HTR-8/SVneo (cell line): ENCODE measurements at regions not wholly inside any gene's neighbourhood (a gene's known extent, or its start where the extent isn't known, plus 50 kb on each side); places are given as distances from the start of the nearest gene placed in this dataset.
A peak's percentile ranks its signal among the peaks of the same experiment; 100 is the strongest.

Experiments
- DNase-seq: peaks from one replicate; pipeline ENCODE4 v3.0.0; 2011; ENCODE audit warnings: low spot score, mixed read lengths; ENCODE audit not compliant: insufficient read length
- FAIRE-seq: peaks from 2 replicates; lab custom pipeline; 2011; peaks lifted over from hg19 to GRCh38; lab: Jason Lieb, UNC

DNA sequence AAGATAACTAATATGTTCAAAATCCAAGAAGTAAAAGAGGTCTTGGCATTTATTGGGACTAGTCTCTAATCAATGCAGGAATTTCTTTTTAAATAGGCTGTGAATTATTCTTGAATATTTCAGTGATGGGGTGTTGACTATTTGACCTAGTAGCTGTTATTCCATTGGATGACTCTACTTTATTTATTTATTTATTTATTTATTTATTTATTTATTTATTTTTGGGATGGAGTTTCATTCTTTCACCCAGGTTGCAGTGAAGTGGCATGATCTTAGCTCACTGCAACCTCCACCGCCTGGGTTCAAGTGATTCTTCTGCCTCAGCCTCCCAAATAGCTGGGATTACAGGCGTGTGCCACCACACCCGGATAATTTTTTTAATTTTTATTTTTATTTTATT is 1227.8 kb downstream of the ZPLD1 start:
- no peak for FAIRE-seq
- DNase-seq: no peak

DNA sequence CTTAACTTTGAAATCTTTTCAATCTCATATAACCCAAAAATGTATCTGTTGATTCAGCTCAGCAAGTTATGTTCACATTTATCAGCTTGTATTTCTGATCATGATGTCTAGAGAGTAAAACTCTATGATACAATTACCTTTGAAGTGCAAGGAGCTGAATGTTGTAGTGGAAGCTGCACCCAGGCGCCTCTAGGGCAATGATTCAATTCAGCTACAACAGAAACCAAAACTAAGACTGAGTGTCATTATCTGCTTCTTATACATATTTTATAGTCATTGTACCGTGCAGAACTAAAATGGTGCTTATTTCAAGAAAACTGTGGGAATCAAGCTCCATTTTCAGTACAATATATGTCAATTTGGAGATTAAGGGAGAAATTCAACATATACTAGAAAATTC is 1237.5 kb downstream of the ZPLD1 start:
- FAIRE-seq (no peak), DNase-seq (peak; percentile 0)

DNA sequence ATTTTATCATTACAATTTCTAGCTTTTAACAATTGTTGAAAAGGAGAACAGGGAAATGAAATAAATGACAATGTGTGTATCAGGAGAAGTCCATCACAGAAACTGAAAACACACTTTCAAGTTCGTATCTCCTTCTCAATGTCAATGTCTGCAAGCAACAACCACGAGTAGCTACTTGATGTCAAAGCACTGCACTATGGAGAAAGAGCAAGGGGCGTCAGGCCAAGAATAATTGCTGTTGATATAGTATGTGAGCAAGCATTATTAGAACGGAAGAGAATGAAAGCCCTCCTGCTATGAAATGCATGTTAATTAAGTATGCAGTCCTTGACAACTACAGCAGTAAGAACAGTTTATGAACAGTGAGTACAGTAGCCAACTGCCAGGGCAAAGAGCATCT is 1250.1 kb downstream of the ZPLD1 start:
- FAIRE-seq (no peak), DNase-seq (no peak)

DNA sequence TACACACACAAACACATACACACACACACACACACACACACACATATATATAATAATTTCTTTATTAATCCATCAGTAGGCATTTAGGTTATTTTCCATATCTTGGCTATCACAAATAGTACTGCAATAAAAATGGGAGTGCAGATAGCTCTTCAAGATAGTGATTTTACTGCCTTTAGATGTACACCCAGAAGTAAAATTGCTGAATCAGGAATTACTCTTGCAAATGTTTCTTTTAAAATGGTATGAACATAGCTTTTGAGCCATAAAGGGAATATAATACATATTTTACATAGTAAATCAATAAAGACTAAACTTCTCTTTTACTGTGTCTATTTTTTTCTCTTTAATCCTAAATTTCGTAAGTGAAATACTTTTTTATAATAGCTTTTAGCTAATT is 1251.1 kb downstream of the ZPLD1 start:
- FAIRE-seq (no peak), DNase-seq (no peak)

DNA sequence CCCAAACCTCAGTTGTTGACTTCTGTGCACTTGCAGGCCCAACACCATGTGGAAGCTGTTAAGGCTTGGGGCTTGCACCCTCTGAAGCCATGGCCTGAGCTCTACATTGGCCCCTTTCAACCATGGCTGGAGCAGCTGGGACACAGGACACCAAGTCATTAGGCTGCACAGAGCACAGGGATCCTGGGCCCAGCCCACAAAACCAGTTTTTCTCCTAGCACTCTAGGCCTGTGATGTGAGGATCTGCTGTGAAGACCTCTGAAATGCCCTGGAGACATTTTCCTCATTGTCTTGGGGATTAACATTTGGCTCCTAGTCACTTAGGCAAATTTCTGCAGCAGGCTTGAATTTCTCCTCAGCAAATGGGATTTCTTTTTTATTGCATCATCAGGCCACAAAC is 1255.7 kb downstream of the ZPLD1 start:
- FAIRE-seq (no peak), DNase-seq (no peak)

DNA sequence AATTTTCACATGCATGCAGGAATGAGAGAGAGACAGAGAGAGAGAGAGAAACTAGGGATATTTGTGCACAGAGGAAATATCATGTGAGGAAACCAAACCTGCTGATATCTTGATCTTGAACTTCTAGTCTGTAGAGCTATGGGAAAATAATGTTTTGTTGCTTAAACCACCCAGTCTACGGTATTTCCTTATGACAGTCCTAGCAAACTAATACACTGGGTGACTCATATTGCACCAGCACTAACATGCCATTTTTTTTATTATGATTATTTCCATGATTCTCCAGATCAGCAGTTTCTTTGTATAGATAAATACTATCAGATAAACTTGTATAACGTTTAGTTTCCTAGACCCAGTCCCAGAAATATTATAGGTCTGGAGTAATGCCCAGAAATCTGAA is 1259.0 kb downstream of the ZPLD1 start:
- DNase-seq: no peak

DNA sequence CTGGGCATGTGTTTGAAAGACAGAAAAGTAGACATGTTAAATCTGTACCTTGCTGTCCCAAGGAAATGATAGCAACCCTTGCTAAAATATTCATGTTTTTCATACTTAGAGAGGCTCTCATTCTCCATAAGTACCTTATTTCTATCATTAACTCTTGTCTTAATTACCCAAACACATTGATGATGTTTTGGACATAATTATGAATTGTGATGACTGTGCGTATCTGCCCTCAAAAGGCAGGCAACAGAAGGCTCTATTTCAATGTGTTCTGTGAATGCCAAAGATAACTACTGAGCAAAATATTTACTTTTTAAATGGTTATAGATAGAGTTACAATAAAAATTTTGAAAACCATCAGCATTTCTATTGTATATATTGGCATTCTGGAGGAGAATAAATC is 1263.8 kb downstream of the ZPLD1 start:
- FAIRE-seq (no peak), DNase-seq (no peak)

More for the DNA sequence above, 1259.0 kb downstream of the ZPLD1 start:
- no peak for FAIRE-seq

DNA sequence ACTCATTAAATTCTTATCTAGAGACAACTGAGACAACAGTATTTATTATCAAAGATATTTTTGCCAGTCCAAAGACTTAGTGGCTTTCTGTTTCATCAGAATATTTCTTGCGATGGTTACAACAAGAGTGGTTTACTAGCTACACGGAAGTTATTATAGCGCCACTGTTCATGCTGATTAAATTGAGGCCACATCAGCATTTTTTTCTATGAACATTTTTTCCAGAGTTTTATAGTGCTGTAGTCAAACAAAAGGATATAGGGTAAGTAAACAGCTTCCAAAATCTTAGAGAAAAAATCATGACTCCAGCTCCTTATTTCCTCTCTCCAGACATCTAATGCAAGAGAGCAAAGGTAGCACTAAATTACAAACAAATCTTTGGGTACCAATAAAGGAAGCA is 1264.4 kb downstream of the ZPLD1 start:
- FAIRE-seq: no peak

DNA sequence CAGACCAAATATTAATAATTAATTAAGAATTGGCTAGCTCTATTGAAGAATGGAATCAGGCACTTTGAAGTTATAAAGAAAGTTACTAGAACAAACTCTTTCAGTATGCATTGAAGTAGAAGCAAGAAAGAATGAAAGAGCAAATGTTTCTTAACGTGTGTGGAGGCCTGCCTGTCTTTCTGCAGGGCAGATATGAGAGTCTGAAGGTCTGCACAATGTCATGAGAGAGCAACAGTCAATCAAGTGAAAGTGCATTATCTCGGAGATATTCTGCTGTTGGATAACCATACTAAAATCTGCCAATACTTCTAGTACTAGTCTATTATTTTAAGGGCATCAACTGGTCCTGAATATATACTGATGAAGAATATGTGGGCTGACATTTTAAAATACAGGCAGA is 1270.8 kb downstream of the ZPLD1 start:
- DNase-seq (no peak), FAIRE-seq (no peak)

More for the DNA sequence above, 1264.4 kb downstream of the ZPLD1 start:
- DNase-seq: no peak

DNA sequence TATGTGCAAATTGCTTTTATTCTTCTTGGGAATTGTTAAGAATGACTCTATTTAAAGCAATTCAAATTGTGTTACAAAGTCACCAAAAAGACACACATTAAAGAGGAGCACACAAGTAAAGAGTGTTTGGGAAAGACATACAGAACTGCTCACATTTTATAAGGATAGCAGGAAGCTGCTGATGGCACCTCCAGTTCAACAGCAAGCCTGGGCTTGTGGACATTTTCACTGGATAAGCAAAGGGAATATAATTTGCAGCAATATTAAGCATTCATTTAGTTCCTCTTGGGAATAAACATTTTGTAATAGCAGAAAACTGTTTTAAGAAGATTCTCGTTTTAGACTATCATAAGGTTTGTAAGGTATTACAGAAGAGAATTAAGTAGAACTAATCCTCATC is 1271.9 kb downstream of the ZPLD1 start:
- FAIRE-seq: no peak

DNA sequence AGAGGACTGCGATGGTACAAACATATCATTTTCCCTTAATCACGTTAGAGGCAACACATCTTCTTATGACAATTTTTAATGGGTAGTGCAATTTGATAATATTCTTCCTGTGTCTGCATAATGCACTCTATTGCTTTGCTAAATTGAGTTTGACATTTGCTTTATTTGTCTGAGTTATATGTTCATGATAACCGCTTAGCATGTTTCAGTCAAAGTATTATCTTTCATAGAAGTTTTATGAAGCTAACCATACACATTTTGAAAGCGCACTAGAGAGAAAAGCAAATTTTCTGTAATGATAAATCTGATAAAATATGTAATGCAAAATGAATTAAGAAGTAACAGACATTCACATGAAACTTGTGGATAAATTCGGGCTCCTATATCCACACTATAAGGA is 1276.9 kb downstream of the ZPLD1 start:
- FAIRE-seq (no peak), DNase-seq (no peak)

More for the DNA sequence above, 1271.9 kb downstream of the ZPLD1 start:
- DNase-seq: no peak

DNA sequence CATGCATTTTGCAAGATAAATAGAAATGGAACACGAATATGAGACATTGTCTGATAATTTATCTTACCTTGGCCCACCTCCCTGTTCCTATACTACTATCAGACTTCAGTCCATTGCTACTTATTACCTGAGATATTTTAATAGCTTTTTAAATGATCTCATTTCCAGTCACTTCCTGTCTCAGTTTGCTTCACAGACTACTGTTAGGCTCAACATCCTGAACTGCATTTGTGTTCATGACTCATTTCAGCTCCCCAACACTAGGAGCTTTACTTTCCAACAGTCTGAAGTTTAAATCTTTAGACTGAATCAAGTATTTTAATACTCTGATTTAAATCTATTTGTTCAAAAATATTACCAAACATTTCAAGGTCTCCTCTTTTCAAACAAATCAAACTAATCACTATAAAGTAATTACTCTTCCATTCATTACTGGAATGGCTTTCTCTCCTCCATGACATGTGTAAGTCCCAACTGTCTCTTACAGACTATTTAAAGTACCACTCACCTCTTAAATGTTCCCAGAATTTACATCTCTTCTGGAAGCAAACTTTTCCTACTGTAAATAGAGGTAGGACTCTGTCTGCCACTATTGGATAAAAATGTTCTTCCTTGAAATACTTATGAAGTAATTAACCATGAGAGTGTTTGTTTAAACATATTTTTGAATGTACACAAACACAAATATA is 1277.6 kb downstream of the ZPLD1 start:
- no peak for FAIRE-seq
- DNase-seq: no peak

DNA sequence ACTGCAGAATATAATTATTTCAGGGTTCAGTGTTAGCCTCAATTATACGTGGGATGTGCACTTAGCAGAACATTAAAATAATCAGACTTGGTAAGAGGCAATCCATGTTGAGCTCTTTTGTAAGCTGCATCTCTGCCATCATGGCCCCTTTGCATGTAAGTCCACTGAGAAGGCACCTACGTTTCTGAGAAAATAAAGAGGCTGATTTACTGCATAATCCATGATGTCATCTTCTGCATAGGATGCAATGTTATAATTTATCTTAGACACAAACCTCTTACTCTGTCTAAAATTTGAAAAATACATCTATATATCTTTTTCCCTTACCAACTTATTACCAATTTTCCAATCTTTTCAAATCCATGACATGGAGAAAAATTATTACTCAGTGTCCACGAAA is 1294.7 kb downstream of the ZPLD1 start:
- DNase-seq (no peak), FAIRE-seq (no peak)

DNA sequence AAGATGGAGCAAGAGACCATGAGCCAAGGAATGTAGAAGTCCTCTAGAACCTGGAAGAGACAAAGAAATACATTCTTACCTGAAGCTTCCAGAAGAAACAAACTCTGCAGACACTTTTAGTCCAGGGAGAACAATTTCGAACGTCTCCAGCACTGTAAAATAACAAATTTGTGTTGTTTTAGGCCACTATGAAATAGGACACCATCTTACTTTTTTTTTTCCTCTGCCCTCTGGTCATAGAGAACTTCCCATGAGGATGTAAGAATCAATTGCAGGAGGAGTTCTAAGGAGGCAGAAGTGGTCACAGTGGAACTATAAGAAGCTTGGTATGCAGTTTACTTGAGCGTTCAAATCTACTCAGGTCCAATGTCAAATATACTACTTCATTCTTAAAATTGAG is 1295.9 kb downstream of the ZPLD1 start:
- no peak for FAIRE-seq
- no peak for DNase-seq

DNA sequence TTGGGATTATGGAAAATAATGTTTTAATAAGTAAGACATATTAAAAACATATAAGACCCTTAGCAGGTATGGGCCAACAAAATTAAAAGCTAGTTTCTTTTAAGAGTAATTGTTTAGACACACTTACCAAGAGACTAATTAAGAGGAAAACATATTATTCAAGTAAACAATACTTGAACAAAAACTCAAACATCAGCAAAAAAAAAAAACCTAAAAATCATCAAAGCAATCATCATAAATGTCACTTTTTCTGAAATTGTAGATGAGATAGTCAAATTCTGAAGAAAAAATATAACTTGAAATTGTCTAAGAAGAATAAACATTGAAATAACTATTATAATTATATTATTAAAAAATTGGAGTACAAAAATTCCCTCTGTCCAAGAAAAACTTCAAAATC is 1318.2 kb downstream of the ZPLD1 start:
- no peak for DNase-seq
- no peak for FAIRE-seq

DNA sequence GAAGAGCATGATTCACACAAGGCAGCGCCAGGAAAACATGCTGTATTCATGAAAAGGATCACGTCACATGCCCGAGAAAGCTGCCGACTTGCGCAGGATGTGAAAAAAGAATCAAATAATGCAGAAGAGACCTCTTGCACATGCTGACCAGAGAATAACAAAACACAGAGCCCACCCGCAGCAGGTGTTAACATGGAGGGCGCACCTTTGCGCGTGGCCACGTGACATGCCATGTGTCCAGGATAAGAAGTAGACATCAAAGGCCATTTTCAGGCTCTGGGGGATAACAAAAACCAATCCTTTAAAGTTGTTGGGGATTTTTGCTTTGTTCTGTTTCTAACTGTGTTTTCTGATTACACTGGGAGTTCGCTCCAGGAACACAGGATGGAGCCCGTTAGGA is 1332.8 kb downstream of the ZPLD1 start:
- FAIRE-seq (no peak), DNase-seq (no peak)

DNA sequence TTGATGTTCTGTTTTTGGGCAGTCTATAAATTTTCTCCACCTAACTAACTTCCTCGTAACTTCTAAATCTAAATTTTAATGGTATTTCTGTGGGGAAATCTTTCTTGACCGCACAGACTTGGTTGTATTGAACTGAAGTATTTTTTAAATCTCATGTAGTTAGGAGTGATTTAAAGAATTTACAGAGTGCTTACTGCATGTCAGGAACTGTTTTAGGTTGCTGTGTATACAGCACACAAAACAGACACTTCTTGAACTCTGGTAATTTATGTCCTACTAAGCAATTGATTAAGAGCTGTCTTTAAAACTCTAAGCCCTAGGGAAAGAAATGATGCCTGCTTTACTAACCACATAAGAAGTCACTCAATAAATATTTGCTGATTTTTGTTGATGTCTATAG is 1350.2 kb downstream of the ZPLD1 start:
- DNase-seq: no peak
- FAIRE-seq: no peak

DNA sequence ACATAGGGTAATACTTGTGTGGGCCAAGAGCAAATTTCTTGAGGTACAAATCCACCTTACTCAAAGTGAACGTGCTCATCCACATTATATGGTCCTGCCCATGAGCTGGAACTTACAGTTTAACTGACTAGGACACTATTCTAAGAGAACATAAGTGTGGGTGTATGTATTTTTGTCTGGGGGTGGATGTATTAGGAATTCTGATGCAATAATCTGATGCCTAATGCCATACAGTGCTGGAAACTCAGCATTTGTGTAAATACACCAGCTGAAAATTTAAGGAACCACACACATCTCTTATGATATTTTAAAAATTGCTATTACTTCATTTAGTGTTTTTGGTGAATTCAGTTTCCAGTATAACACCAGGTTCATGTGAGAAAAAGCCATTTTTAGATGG is 1350.7 kb downstream of the ZPLD1 start:
- no peak for FAIRE-seq
- no peak for DNase-seq

DNA sequence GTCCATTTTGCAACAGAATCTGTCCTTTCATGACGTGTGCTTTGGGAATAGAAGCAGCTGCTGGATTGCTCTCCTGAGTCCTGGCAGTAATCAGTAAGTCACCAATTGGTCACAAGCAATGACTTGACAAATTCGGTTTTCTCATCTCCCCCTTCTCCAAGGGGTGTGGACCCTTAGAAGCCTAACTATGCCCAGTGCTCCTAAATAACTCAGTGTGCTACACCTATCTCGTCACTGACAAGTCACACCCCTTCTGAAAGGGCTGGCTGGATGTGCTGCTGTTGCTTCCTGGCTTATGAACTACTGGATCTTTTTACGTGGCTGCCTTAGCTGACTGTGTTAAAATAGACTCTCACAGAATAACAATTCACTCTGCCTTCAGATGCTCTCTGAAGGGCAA is 1351.5 kb downstream of the ZPLD1 start:
- FAIRE-seq: no peak
- no peak for DNase-seq

DNA sequence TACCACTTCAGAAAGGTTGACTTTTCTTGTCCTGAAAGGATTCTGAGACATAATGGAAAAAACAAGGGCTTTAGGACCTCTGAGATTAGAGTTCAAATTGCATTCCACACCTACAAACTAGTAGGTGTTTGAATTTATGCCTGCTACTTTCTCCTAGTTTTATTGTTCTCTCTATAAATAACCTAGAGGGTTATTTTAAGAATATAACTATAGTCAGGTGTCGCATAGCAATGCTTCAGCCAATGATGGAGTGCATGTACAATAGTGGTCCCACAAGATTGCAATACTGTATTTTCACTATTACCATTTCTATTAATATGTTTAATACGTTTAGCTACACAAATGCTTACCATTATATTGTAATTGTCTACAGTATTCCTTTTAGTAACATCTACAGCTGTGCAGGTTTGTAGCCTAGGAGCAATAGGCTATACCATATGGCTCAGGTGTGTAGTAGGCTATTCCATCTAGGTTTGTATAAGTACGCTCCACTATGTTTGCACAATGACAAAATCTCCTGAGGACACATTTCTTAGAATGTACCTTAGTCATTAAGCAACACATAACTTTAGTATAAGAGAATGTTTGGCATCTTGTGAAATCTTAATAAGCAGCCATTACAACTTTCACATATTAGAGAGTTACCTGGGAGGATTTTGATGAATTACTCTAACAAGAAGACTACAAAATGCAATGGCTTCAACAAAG is 1352.5 kb downstream of the ZPLD1 start:
- FAIRE-seq: no peak
- no peak for DNase-seq

DNA sequence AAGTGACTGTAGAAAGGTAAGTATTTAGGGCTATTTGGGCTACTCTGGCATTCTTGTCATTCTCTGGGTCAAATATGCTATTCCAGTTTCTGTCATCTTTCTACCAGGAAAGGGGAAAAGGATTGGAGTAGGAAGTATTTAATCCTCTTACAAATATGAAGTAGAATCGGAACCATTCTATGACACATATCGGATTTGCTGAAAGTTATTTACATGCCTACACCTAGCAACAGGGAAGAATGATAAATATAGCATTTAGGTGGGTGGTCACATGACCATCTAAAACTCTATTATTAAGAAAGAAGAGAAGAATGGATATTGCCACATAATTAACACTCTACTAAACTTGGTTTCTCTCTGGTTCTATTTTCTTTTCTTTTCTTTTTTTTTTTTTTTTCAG is 1353.1 kb downstream of the ZPLD1 start:
- FAIRE-seq: no peak

More for the DNA sequence above, 1353.1 kb downstream of the ZPLD1 start:
- no peak for DNase-seq
